GM23338 (cell line): ENCODE measurements at regions not wholly inside any gene's neighbourhood (a gene's known extent, or its start where the extent isn't known, plus 50 kb on each side); places are given as distances from the start of the nearest gene placed in this dataset.

ENCODE experiments used
- ATAC-seq: fragments of 200-7000 bp; cut with Tn5 transposase; 3 replicates; pipeline ENCODE4 v1.9.1; 2020
- DNase-seq: peaks from one replicate; pipeline ENCODE4 v3.0.0-alpha.2; 2015; ENCODE audit warnings: low spot score
- H2AFZ ChIP-seq: fragments of 200-600 bp; sonication (generic); 2 replicates; pipeline ENCODE4 v1.8.0; 2016; ENCODE audit warnings: antibody characterized with exemption, mild to moderate bottlenecking, moderate library complexity
- H3F3A ChIP-seq: fragments of 200-600 bp; sonication (generic); replicated peaks from 2 replicates; pipeline ENCODE4 v1.8.0; 2017; ENCODE audit warnings: antibody characterized with exemption, mixed run types, low read depth
- H3K27ac ChIP-seq: fragments of 200-600 bp; sonication (generic); 2 replicates; pipeline ENCODE4 v1.6.1; 2016; ENCODE audit warnings: low read depth
- H3K27me3 ChIP-seq: fragments of 200-600 bp; sonication (generic); 2 replicates; pipeline ENCODE4 v1.8.0; 2016; ENCODE audit warnings: mild to moderate bottlenecking, mixed run types, moderate library complexity; ENCODE audit not compliant: insufficient read depth
- H3K36me3 ChIP-seq: fragments of 200-600 bp; sonication (generic); 2 replicates; pipeline ENCODE4 v1.8.0; 2016; ENCODE audit warnings: mild to moderate bottlenecking; ENCODE audit not compliant: insufficient read depth
- H3K4me1 ChIP-seq: fragments of 200-600 bp; sonication (generic); 2 replicates; pipeline ENCODE4 v1.8.0; 2016; ENCODE audit warnings: mild to moderate bottlenecking, moderate library complexity; ENCODE audit not compliant: insufficient read depth
- H3K4me2 ChIP-seq: fragments of 200-600 bp; sonication (generic); 2 replicates; pipeline ENCODE4 v1.7.1; 2017; ENCODE audit warnings: mixed run types
- H3K4me3 ChIP-seq: fragments of 200-600 bp; sonication (generic); 2 replicates; pipeline ENCODE4 v1.6.1; 2016; ENCODE audit warnings: mixed run types
- H3K79me2 ChIP-seq: fragments of 200-600 bp; sonication (generic); replicated peaks from 2 replicates; pipeline ENCODE4 v1.8.0; 2017; ENCODE audit warnings: mild to moderate bottlenecking; ENCODE audit not compliant: insufficient read depth
- H3K9me2 ChIP-seq: fragments of 200-600 bp; sonication (generic); 2 replicates; pipeline ENCODE4 v1.8.0; 2017; ENCODE audit not compliant: insufficient read depth
- H4K20me1 ChIP-seq: fragments of 200-600 bp; sonication (generic); replicated peaks from 2 replicates; pipeline ENCODE4 v1.8.0; 2017; ENCODE audit warnings: mild to moderate bottlenecking; ENCODE audit not compliant: insufficient read depth
- H3K27ac Mint-ChIP-seq: 2 replicates; pipeline ENCODE4 v1.8.0; 2020; ENCODE audit warnings: inconsistent platforms, mild to moderate bottlenecking, moderate library complexity, mixed read lengths
- H3K27me3 Mint-ChIP-seq: 3 replicates; pipeline ENCODE4 v1.8.0; 2022; ENCODE audit warnings: low read depth, mild to moderate bottlenecking, moderate library complexity, mixed read lengths, inconsistent platforms; ENCODE audit not compliant: insufficient read depth, poor library complexity
- H3K36me3 Mint-ChIP-seq: 3 replicates; pipeline ENCODE4 v1.8.0; 2021; ENCODE audit warnings: low read depth, mild to moderate bottlenecking, inconsistent platforms, moderate library complexity, mixed read lengths
- H3K4me1 Mint-ChIP-seq: 3 replicates; pipeline ENCODE4 v1.8.0; 2020; ENCODE audit warnings: mild to moderate bottlenecking, inconsistent platforms, mixed read lengths
- H3K4me3 Mint-ChIP-seq: 3 replicates; pipeline ENCODE4 v1.8.0; 2021; ENCODE audit warnings: moderate library complexity, mild to moderate bottlenecking, inconsistent platforms, mixed read lengths
- H3K9me3 Mint-ChIP-seq: 3 replicates; pipeline ENCODE4 v1.8.0; 2020; ENCODE audit warnings: moderate library complexity, mild to moderate bottlenecking, inconsistent platforms, mixed read lengths
- CREB1 ChIP-seq: fragments of 250-450 bp; sonication (Bioruptor Pico); IDR thresholded peaks from 2 replicates; pipeline ENCODE4 v1.5.0; 2020; ENCODE audit warnings: low read depth, mild to moderate bottlenecking, moderate library complexity
- CTCF ChIP-seq, 2 experiments: fragments of 200-600 bp in 1 of 2; sonication (generic) in 1 of 2; conservative IDR thresholded peaks; 2 replicates each; pipeline versions ENCODE4 v1.5.1 to v1.6.1; 2016 to 2017; ENCODE audit warnings: antibody characterized with exemption in 2 of 2, low read depth in 2 of 2, mild to moderate bottlenecking in 2 of 2, moderate library complexity in 1 of 2
- ETS1 ChIP-seq: IDR thresholded peaks from 2 replicates; pipeline ENCODE4 v1.6.1; 2016; ENCODE audit warnings: antibody characterized with exemption
- EZH2 ChIP-seq: fragments of 200-600 bp; sonication (generic); IDR thresholded peaks from one replicate; pipeline ENCODE4 v1.8.0; 2017; ENCODE audit warnings: antibody characterized with exemption, mild to moderate bottlenecking, low read depth; ENCODE audit not compliant: unreplicated experiment
- EZH2phosphoT487 ChIP-seq: fragments of 200-600 bp; sonication (generic); IDR thresholded peaks from one replicate; pipeline ENCODE4 v1.8.1; 2018; ENCODE audit warnings: antibody characterized with exemption; ENCODE audit not compliant: unreplicated experiment
- JUNB ChIP-seq: IDR thresholded peaks from one replicate; pipeline ENCODE4 v1.6.1; 2016; ENCODE audit warnings: antibody characterized with exemption; ENCODE audit not compliant: unreplicated experiment
- NANOG ChIP-seq: IDR thresholded peaks from 2 replicates; pipeline ENCODE4 v1.6.1; 2016; ENCODE audit warnings: antibody characterized with exemption, borderline replicate concordance
- POLR2AphosphoS5 ChIP-seq: IDR thresholded peaks from 2 replicates; pipeline ENCODE4 v1.6.1; 2016; ENCODE audit warnings: antibody characterized with exemption, low read depth
- STAT1 ChIP-seq: IDR thresholded peaks from one replicate; pipeline ENCODE4 v1.6.1; 2016; ENCODE audit warnings: antibody characterized with exemption; ENCODE audit not compliant: unreplicated experiment
- ZNF114 ChIP-seq: fragments of 250-450 bp; sonication (Bioruptor Pico); IDR thresholded peaks from 2 replicates; pipeline ENCODE4 v1.5.0; 2020; ENCODE audit warnings: mild to moderate bottlenecking, moderate library complexity
- ZNF331 ChIP-seq: fragments of 250-450 bp; sonication (Bioruptor Pico); IDR thresholded peaks from 2 replicates; pipeline ENCODE4 v1.5.0; 2020; ENCODE audit warnings: low read depth, mild to moderate bottlenecking, moderate library complexity
- ZNF462 ChIP-seq: fragments of 250-450 bp; sonication (Bioruptor Pico); IDR thresholded peaks from 2 replicates; pipeline ENCODE4 v1.5.0; 2020; ENCODE audit warnings: mild to moderate bottlenecking, moderate library complexity
- TF ChIP-seq, protein P1 (sequence below): IDR thresholded peaks from one replicate; pipeline ENCODE4 v1.6.1; 2018; ENCODE audit warnings: antibody characterized with exemption; ENCODE audit not compliant: unreplicated experiment

DNA sequence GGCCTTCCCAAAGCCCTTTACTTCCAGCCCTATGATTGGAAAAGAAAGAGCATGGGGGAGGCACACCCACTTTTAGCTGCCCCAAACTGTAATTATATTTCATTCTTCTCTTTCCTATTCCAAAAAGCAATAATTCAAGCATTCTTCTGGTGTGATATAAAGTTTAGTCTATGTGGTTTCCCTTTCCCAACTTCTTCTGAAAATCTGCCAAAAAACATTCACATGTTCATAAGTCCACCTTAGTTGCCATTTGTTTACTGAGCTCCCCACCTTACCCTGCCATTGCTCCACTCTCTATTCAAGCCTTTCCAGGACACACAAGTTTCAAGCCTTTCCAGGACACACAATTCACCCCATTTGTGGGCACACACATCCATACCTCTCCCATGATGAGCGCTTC lies 111.6 kb upstream of the BMAL1 start:
- Mint-ChIP-seq H3K27ac (no peak overlapping the region), H3K4me3 (no peak overlapping the region), H3K9me3 (no peaks in the 10 kb centered on the region), H3K4me1 (no peaks in the 10 kb centered on the region; the same call in 2 of the 3 replicates), H3K27me3 (peaks cover 2% of the 10 kb centered on the region), H3K36me3 (no peaks in the 10 kb centered on the region)
- no peaks in the 10 kb centered on the region for H3K9me2 ChIP-seq
- no peaks in the 10 kb centered on the region for H3F3A ChIP-seq
- H3K36me3 ChIP-seq = no peaks in the 10 kb centered on the region
- H3K4me2 ChIP-seq = no peak overlapping the region
- no peaks in the 10 kb centered on the region for H4K20me1 ChIP-seq
- ATAC-seq = no peak
- H3K79me2 ChIP-seq = no peaks in the 10 kb centered on the region
- H3K4me3 ChIP-seq = no peak overlapping the region
- H2AFZ ChIP-seq = no peak overlapping the region
- no peak for DNase-seq
- H3K4me1 ChIP-seq = no peaks in the 10 kb centered on the region
- TF ChIP-seq POLR2AphosphoS5 (no peak), EZH2 (no peak), EZH2phosphoT487 (no peak), CTCF (conservative IDR thresholded peaks at IDR 0.05; ENCODE audit: low read depth in 2 of 2) (no peak), ZNF462 (no peak), ZNF114 (CRISPR knock-in tag) (no peak), CREB1 (CRISPR knock-in tag) (no peak), ZNF331 (CRISPR knock-in tag) (no peak), JUNB (no peak), STAT1 (no peak), NANOG (no peak), ETS1 (no peak)
- TF ChIP-seq, protein P1, sequence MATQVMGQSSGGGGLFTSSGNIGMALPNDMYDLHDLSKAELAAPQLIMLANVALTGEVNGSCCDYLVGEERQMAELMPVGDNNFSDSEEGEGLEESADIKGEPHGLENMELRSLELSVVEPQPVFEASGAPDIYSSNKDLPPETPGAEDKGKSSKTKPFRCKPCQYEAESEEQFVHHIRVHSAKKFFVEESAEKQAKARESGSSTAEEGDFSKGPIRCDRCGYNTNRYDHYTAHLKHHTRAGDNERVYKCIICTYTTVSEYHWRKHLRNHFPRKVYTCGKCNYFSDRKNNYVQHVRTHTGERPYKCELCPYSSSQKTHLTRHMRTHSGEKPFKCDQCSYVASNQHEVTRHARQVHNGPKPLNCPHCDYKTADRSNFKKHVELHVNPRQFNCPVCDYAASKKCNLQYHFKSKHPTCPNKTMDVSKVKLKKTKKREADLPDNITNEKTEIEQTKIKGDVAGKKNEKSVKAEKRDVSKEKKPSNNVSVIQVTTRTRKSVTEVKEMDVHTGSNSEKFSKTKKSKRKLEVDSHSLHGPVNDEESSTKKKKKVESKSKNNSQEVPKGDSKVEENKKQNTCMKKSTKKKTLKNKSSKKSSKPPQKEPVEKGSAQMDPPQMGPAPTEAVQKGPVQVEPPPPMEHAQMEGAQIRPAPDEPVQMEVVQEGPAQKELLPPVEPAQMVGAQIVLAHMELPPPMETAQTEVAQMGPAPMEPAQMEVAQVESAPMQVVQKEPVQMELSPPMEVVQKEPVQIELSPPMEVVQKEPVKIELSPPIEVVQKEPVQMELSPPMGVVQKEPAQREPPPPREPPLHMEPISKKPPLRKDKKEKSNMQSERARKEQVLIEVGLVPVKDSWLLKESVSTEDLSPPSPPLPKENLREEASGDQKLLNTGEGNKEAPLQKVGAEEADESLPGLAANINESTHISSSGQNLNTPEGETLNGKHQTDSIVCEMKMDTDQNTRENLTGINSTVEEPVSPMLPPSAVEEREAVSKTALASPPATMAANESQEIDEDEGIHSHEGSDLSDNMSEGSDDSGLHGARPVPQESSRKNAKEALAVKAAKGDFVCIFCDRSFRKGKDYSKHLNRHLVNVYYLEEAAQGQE = no peak
- no peak overlapping the region for H3K27ac ChIP-seq
- H3K27me3 ChIP-seq = no peaks in the 10 kb centered on the region
